Esophagus squamous epithelium (tissue), 5 donors: ENCODE measurements at regions not wholly inside any gene's neighbourhood (a gene's known extent, or its start where the extent isn't known, plus 50 kb on each side); places are given as distances from the start of the nearest gene placed in this dataset.

Experiments used
- DNase-seq: peaks from one replicate; lab custom pipeline; 2025; lab: John Stamatoyannopoulos, UW
- H3K27ac ChIP-seq, 4 donors: fragments of 200-600 bp; sonication (generic); one replicate each; pipeline ENCODE4 v1.5.1; 2016 to 2019; ENCODE audit warnings: mild to moderate bottlenecking in 1 of 4
- H3K27me3 ChIP-seq, 4 donors: fragments of 200-600 bp; sonication (generic); 1 replicate in 3 of 4; 2 replicates in 1 of 4; pipeline versions ENCODE4 v1.5.1 to v1.6.0; 2017 to 2021; ENCODE audit warnings: antibody characterized with exemption in 1 of 4
- H3K36me3 ChIP-seq, 3 donors: fragments of 200-600 bp; sonication (generic); one replicate each; pipeline ENCODE4 v1.5.1; 2016 to 2019
- H3K4me1 ChIP-seq, 3 donors: fragments of 200-600 bp; sonication (generic); one replicate each; pipeline ENCODE4 v1.5.1; 2017 to 2019
- H3K4me3 ChIP-seq, 4 donors: fragments of 200-600 bp; sonication (generic); 1 replicate in 3 of 4; 2 replicates in 1 of 4; pipeline ENCODE4 v1.5.1; 2016 to 2019; ENCODE audit warnings: mild to moderate bottlenecking in 2 of 4, moderate library complexity in 1 of 4
- H3K9me3 ChIP-seq, 3 donors: fragments of 200-600 bp; sonication (generic); one replicate each; pipeline ENCODE4 v1.5.1; 2016 to 2019
- POLR2A ChIP-seq, 4 donors: fragments of 450-650 bp; IDR thresholded peaks; one replicate each; pipeline ENCODE4 v1.6.1; 2017; ENCODE audit warnings: antibody characterized with exemption in 4 of 4, mild to moderate bottlenecking in 4 of 4, moderate library complexity in 3 of 4
- WGBS, 2 donors: methylation state at CpG; one replicate each; pipeline ENCODE4 v1.1.5; 2018; 5-methylcytosine and 5-hydroxymethylcytosine counted together
- intact Hi-C: fragments of 100-400 bp; cut with DNase I; formaldehyde crosslinking; loops from one replicate; pipeline ENCODE4 v1.15.0; 2022
- TF ChIP-seq, protein P1 (sequence below), 6 experiments: fragments of 450-650 bp in 4 of 6; fragments of 200-600 bp in 2 of 6; sonication (generic) in 2 of 6; IDR thresholded peaks; one replicate each; pipeline ENCODE4 v1.5.1; 2016 to 2019; ENCODE audit warnings: antibody characterized with exemption in 6 of 6, mild to moderate bottlenecking in 4 of 6, moderate library complexity in 4 of 6
- donor health status: DM: yes; HTN: yes; CAD: no.

GRCh38 chrX:6832619-6833018, 297.7 kb upstream of the VCX3A start:
- no peak for DNase-seq
- Histone ChIP-seq H3K4me1 (no peaks in the 10 kb centered on the region), H3K9me3 (no peaks in the 10 kb centered on the region), H3K27me3 (no peaks in the 10 kb centered on the region), H3K36me3 (no peaks in the 10 kb centered on the region), H3K27ac (no peak overlapping the region), H3K4me3 (no peak overlapping the region)
- intact Hi-C loops: no loop called here
- TF ChIP-seq, protein P1, sequence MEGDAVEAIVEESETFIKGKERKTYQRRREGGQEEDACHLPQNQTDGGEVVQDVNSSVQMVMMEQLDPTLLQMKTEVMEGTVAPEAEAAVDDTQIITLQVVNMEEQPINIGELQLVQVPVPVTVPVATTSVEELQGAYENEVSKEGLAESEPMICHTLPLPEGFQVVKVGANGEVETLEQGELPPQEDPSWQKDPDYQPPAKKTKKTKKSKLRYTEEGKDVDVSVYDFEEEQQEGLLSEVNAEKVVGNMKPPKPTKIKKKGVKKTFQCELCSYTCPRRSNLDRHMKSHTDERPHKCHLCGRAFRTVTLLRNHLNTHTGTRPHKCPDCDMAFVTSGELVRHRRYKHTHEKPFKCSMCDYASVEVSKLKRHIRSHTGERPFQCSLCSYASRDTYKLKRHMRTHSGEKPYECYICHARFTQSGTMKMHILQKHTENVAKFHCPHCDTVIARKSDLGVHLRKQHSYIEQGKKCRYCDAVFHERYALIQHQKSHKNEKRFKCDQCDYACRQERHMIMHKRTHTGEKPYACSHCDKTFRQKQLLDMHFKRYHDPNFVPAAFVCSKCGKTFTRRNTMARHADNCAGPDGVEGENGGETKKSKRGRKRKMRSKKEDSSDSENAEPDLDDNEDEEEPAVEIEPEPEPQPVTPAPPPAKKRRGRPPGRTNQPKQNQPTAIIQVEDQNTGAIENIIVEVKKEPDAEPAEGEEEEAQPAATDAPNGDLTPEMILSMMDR (IDR thresholded peaks at IDR 0.05): no peak
- no peak for TF ChIP-seq POLR2A (IDR thresholded peaks at IDR 0.05)
- WGBS, 2 donors: 75 to 81% methylated on average over 2 of the region's 2 CpGs

DNA sequence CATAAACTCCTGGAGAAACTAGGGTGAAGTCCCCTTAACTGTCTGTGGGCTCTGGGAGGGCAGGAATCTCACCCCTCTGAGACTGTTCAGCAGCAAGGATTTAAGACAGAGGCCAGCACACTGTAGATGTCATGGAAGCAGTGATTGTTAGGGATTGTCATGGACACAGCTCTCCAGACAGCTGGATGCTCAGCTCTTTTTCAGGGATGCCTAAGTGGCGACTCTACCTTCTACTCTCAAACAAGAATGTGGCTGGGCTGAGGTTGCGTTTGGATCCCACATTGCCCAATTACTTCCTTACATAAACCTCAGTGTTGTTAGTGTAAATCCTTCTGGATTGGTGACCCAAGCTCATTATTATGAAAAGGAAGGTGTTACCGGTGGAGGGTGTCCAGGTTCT, 291.9 kb upstream of the VCX3A start:
- H3K27me3 ChIP-seq: no peaks in the 10 kb centered on the region
- WGBS, 2 donors: 79 to 80% methylated on average over 1 to 3 of the region's 3 CpGs
- TF ChIP-seq POLR2A (IDR thresholded peaks at IDR 0.05): no peak
- TF ChIP-seq, protein P1 (IDR thresholded peaks at IDR 0.05): no peak
- H3K4me3 ChIP-seq: no peak overlapping the region
- H3K27ac ChIP-seq: no peak overlapping the region
- H3K4me1 ChIP-seq: no peaks in the 10 kb centered on the region
- intact Hi-C loops: no loop called here
- H3K9me3 ChIP-seq: no peaks in the 10 kb centered on the region
- DNase-seq: no peak
- no peaks in the 10 kb centered on the region for H3K36me3 ChIP-seq

DNA sequence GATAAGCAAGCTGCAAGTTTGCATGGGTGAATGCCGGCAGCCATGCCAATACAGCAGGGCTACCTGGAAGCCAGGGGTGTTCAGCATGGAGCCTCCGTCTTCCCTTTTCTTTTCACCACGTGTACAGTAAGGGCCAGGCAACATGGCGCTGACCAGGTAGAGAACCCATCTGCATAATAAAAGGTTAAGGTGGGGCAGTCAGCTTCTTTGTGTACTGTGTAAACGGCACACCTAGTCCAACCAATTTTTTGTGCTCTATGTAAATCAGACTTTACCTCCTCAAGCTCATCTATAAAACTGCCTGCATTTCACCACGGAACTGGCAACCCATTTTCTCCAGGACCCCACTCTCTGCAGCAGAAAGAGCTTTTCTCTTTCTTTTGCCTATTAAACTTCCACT, 286.8 kb upstream of the VCX3A start:
- no peak overlapping the region for H3K4me3 ChIP-seq
- no peaks in the 10 kb centered on the region for H3K4me1 ChIP-seq
- DNase-seq: no peak
- TF ChIP-seq, protein P1 (IDR thresholded peaks at IDR 0.05): no peak
- no peak for TF ChIP-seq POLR2A (IDR thresholded peaks at IDR 0.05)
- intact Hi-C loops: no loop called here
- H3K9me3 ChIP-seq: no peaks in the 10 kb centered on the region
- WGBS, 2 donors: 81% methylated on average over 6 of the region's 6 CpGs
- H3K27ac ChIP-seq: no peak overlapping the region
- H3K36me3 ChIP-seq: no peaks in the 10 kb centered on the region
- no peaks in the 10 kb centered on the region for H3K27me3 ChIP-seq

GRCh38 chrX:6813836-6814370, 279.0 kb upstream of the VCX3A start:
- H3K9me3 ChIP-seq: no peaks in the 10 kb centered on the region
- H3K27me3 ChIP-seq: no peaks in the 10 kb centered on the region
- intact Hi-C loops: no loop called here
- DNase-seq: no peak
- H3K4me1 ChIP-seq: no peaks in the 10 kb centered on the region
- no peaks in the 10 kb centered on the region for H3K36me3 ChIP-seq
- no peak for TF ChIP-seq POLR2A (IDR thresholded peaks at IDR 0.05)
- TF ChIP-seq, protein P1 (IDR thresholded peaks at IDR 0.05): no peak
- 42% methylated on average over 6 to 8 of the region's 8 CpGs for WGBS, 2 donors
- H3K27ac ChIP-seq: no peak overlapping the region
- no peak overlapping the region for H3K4me3 ChIP-seq

GRCh38 chrX:6812087-6812486, 277.2 kb upstream of the VCX3A start:
- no peaks in the 10 kb centered on the region for H3K4me1 ChIP-seq
- H3K36me3 ChIP-seq: no peaks in the 10 kb centered on the region
- no peak overlapping the region for H3K4me3 ChIP-seq
- no peak for TF ChIP-seq POLR2A (IDR thresholded peaks at IDR 0.05)
- TF ChIP-seq, protein P1 (IDR thresholded peaks at IDR 0.05): no peak
- DNase-seq: no peak
- H3K9me3 ChIP-seq: no peaks in the 10 kb centered on the region
- no peaks in the 10 kb centered on the region for H3K27me3 ChIP-seq
- intact Hi-C loops: no loop called here
- no peak overlapping the region for H3K27ac ChIP-seq
- 93 to 100% methylated on average over 1 of the region's 1 CpG for WGBS, 2 donors
